Uterus (tissue), 3 donors: ENCODE measurements at regions not wholly inside any gene's neighbourhood (a gene's known extent, or its start where the extent isn't known, plus 50 kb on each side); places are given as distances from the start of the nearest gene placed in this dataset.

Experiments
- DNase-seq, 2 donors: peaks; one replicate each; pipeline ENCODE4 v3.0.0-alpha.2; 2019 to 2020
- H3K27ac ChIP-seq, 2 donors: fragments of 200-600 bp; sonication (generic); 1 replicate in 1 of 2; 2 replicates in 1 of 2; pipeline ENCODE4 v1.5.1; 2016 to 2018
- H3K27me3 ChIP-seq, 2 donors: fragments of 200-600 bp; sonication (generic); one replicate each; pipeline ENCODE4 v1.5.1; 2018 to 2019; ENCODE audit warnings: control low read depth in 1 of 2
- H3K36me3 ChIP-seq, 2 donors: fragments of 200-600 bp; sonication (generic); one replicate each; pipeline ENCODE4 v1.5.1; 2019; ENCODE audit warnings: control low read depth in 1 of 2
- H3K4me1 ChIP-seq, 2 donors: fragments of 200-600 bp; sonication (generic); one replicate each; pipeline ENCODE4 v1.5.1; 2018 to 2019; ENCODE audit warnings: control low read depth in 1 of 2
- H3K4me3 ChIP-seq, 2 donors: fragments of 200-600 bp; sonication (generic); 1 replicate in 1 of 2; 2 replicates in 1 of 2; pipeline ENCODE4 v1.5.1; 2018 to 2019; ENCODE audit warnings: mild to moderate bottlenecking in 1 of 2
- H3K9me3 ChIP-seq, 2 donors: fragments of 200-600 bp; sonication (generic); one replicate each; pipeline ENCODE4 v1.5.1; 2019; ENCODE audit warnings: control low read depth in 1 of 2
- POLR2A ChIP-seq, 2 donors: fragments of 450-650 bp; IDR thresholded peaks; one replicate each; pipeline ENCODE4 v1.6.1; 2016; ENCODE audit warnings: antibody characterized with exemption in 2 of 2, mild to moderate bottlenecking in 1 of 2, moderate library complexity in 1 of 2
- intact Hi-C: fragments of 100-400 bp; cut with DNase I; formaldehyde crosslinking; loops from one replicate; pipeline ENCODE4 v1.15.1; 2023; ENCODE audit warnings: low total_unique reads
- TF ChIP-seq, protein P1 (sequence below), 4 experiments: fragments of 200-600 bp in 2 of 4; fragments of 450-650 bp in 2 of 4; sonication (generic) in 2 of 4; IDR thresholded peaks; one replicate each; pipeline ENCODE4 v1.5.1; 2016 to 2019; ENCODE audit warnings: antibody characterized with exemption in 4 of 4, mild to moderate bottlenecking in 2 of 4, moderate library complexity in 1 of 4
- donor health status: DM: yes; HTN: yes; CAD: no.

DNA sequence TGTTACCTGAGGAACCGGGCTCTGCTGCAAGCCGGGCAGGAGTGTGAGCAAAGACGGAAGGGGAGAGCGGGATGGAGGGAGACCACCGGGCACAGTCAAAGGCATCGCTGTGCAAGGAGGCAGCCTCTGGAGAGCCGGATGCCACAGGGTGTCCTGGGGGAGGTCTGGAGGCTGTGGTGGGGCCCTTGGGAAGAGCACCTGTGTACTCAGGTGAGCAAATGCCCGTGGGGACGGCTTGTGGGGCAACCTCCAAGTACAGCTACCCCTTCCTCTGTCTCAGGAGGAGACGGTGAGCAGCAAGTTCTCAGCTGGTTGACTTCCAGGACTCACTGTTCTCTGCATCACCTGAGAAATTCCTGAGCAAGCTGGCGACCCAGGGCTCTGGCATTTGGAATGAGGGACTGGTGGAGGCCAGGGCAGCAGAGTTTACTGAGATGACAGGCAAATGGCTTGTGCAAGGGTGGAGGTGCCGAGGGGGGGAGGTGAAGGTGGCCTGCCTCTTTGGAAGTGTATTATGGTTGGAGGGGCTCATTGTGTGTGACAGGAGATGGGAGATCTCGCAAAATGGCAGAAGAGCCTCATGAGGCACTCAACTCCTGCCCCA lies 345.2 kb upstream of the SHH start:
- intact Hi-C loops = no loop called here
- no peaks in the 10 kb centered on the region for H3K4me1 ChIP-seq

DNA sequence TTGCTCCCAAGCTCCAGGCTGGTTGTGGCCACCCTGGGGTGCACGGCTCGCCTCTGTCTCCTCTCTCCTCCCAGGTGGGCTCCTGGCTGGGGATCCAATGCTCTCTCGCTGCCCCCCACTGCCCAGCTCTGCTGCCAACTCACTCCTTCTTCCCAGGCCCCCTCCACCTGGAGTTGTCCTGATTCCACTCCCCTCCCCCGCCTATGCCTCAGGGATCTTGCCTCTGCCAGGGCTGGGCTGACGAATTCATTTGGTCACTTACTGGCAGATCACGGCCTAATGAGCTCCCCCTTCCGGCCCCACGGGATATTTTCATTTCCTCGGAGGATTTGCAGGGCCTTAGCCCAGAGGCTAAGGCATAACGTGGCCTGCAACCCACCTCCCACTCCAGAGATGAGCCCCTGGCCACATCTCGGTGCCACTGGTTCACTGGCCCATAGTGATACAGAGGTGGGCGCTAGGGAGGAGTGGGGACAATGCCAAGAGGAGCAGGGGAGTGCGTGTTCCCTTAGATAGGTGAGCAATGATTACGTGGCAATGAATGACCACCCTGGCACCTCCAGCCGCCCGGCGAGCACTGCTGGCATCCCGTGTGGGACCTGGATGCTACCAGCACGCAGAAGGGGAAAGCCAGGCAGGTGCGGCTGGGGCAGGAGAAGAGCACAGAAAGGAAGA lies 344.6 kb upstream of the SHH start:
- no peaks in the 10 kb centered on the region for H3K27me3 ChIP-seq
- no peaks in the 10 kb centered on the region for H3K4me1 ChIP-seq
- H3K27ac ChIP-seq = no peak overlapping the region
- intact Hi-C loops = no loop called here
- no peak for DNase-seq
- TF ChIP-seq, protein P1, sequence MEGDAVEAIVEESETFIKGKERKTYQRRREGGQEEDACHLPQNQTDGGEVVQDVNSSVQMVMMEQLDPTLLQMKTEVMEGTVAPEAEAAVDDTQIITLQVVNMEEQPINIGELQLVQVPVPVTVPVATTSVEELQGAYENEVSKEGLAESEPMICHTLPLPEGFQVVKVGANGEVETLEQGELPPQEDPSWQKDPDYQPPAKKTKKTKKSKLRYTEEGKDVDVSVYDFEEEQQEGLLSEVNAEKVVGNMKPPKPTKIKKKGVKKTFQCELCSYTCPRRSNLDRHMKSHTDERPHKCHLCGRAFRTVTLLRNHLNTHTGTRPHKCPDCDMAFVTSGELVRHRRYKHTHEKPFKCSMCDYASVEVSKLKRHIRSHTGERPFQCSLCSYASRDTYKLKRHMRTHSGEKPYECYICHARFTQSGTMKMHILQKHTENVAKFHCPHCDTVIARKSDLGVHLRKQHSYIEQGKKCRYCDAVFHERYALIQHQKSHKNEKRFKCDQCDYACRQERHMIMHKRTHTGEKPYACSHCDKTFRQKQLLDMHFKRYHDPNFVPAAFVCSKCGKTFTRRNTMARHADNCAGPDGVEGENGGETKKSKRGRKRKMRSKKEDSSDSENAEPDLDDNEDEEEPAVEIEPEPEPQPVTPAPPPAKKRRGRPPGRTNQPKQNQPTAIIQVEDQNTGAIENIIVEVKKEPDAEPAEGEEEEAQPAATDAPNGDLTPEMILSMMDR (IDR thresholded peaks at IDR 0.05) = no peak
- TF ChIP-seq POLR2A (IDR thresholded peaks at IDR 0.05) = no peak
- no peaks in the 10 kb centered on the region for H3K36me3 ChIP-seq
- H3K4me3 ChIP-seq = no peak overlapping the region
- no peaks in the 10 kb centered on the region for H3K9me3 ChIP-seq

More for the DNA sequence above, 345.2 kb upstream of the SHH start:
- no peaks in the 10 kb centered on the region for H3K9me3 ChIP-seq
- TF ChIP-seq, protein P1 (IDR thresholded peaks at IDR 0.05) = no peak
- no peak for TF ChIP-seq POLR2A (IDR thresholded peaks at IDR 0.05)
- no peaks in the 10 kb centered on the region for H3K36me3 ChIP-seq
- no peak for DNase-seq
- H3K27ac ChIP-seq = no peak overlapping the region
- no peak overlapping the region for H3K4me3 ChIP-seq
- H3K27me3 ChIP-seq = no peaks in the 10 kb centered on the region

DNA sequence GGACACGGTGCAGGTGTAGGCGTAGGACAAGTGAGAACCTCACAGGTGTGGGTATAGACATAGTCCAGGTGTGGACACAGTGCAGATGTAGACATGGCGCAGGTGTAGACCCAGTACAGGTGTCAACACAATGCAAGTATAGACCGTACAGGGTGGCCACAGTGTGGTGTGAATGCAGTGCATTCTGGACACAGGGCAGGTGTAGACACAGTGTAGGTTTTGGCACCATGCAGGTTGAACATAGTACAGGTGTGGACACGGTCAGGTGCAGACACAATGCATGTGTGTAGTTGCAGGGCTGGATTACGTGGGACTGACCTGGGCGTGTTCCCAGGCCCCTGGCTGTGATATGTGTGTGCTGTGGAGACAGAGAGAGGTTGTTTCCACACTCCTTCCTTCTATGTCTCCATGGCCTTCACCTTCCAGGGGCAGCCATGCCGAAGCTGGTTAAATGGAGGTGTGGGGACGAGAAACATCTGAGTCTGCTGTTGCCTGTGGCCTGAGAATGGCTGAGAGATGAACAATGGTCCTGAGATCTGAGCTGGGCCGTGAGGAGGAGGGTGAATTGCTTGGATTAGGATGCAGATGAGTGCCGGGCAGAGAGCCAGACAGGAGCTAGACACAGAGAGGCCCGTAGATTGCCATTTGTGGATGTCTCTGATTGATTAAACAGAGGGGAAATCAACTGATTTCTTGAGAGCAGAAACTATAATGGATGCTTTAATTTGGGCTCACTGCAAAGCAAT lies 343.9 kb upstream of the SHH start:
- Histone ChIP-seq H3K4me3 (no peak overlapping the region), H3K36me3 (no peaks in the 10 kb centered on the region), H3K27ac (no peak overlapping the region), H3K9me3 (no peaks in the 10 kb centered on the region), H3K27me3 (no peaks in the 10 kb centered on the region), H3K4me1 (no peaks in the 10 kb centered on the region)
- intact Hi-C loops = no loop called here
- no peak for DNase-seq
- TF ChIP-seq, protein P1 (IDR thresholded peaks at IDR 0.05) = no peak
- TF ChIP-seq POLR2A (IDR thresholded peaks at IDR 0.05) = no peak

DNA sequence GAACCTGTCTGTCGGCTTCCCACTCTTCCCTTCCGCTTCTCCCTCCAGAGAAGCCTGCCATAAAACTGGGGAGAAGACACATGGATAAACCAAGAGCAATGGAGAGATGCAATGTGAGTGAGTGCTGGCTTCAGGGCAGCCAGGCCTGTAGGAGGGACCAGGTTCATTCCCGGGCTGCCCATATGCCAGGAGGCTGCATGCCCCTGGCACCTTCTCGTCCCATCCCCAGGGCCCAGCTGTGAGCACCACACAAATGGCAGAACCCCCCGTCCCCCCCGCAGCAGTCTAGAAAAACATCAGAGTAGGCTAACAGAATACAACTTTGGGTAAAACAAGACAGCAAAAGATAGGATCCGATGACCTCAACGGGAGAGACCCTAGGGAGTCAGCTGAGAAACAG lies 341.3 kb upstream of the SHH start:
- no peaks in the 10 kb centered on the region for H3K4me1 ChIP-seq
- DNase-seq = no peak
- H3K9me3 ChIP-seq = no peaks in the 10 kb centered on the region
- H3K27ac ChIP-seq = no peak overlapping the region
- intact Hi-C loops = no loop called here
- H3K4me3 ChIP-seq = no peak overlapping the region
- H3K27me3 ChIP-seq = no peaks in the 10 kb centered on the region
- no peaks in the 10 kb centered on the region for H3K36me3 ChIP-seq
- TF ChIP-seq, protein P1 (IDR thresholded peaks at IDR 0.05) = no peak
- no peak for TF ChIP-seq POLR2A (IDR thresholded peaks at IDR 0.05)

DNA sequence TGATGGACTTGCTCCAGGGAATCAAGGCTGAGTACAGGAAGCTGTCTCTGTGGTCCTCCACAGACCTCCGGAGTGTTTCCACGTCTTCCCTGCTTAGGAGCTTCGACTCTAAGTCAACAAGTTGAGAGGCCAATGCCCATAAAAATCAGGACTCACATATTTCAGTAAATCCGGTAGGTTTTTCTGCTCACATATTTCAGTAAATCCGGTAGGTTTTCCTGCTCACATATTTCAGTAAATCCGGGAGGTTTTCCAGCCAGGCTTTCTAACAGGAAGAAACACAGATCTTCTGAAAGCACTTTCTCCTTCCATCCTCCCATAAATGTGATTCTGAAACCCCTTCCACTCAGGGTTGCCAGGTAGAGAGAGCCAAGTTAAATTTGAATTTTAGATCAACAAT lies 340.1 kb upstream of the SHH start:
- Histone ChIP-seq H3K9me3 (no peaks in the 10 kb centered on the region), H3K27ac (no peak overlapping the region), H3K36me3 (no peaks in the 10 kb centered on the region), H3K4me1 (no peaks in the 10 kb centered on the region), H3K27me3 (no peaks in the 10 kb centered on the region), H3K4me3 (no peak overlapping the region)
- no peak for DNase-seq
- intact Hi-C loops = no loop called here
- no peak for TF ChIP-seq POLR2A (IDR thresholded peaks at IDR 0.05)
- TF ChIP-seq, protein P1 (IDR thresholded peaks at IDR 0.05) = no peak
